Spleen (tissue), 7 donors: ENCODE measurements at regions not wholly inside any gene's neighbourhood (a gene's known extent, or its start where the extent isn't known, plus 50 kb on each side); places are given as distances from the start of the nearest gene placed in this dataset.

Experiments
- CTCF ChIP-seq, 11 experiments: fragments of 200-600 bp in 7 of 11; fragments of 450-650 bp in 4 of 11; sonication (generic) in 4 of 11; IDR thresholded peaks in 8 of 11; conservative IDR thresholded peaks in 3 of 11; 1 replicate in 7 of 11; 2 replicates in 4 of 11; pipeline versions ENCODE4 v1.4.0 to v1.8.0; 2016 to 2021; ENCODE audit warnings: antibody characterized with exemption in 11 of 11, inconsistent platforms in 4 of 11, mild to moderate bottlenecking in 1 of 11
- POLR2A ChIP-seq, 3 donors: fragments of 450-650 bp; IDR thresholded peaks; one replicate each; pipeline ENCODE4 v1.5.1; 2017; ENCODE audit warnings: antibody characterized with exemption in 3 of 3, mild to moderate bottlenecking in 1 of 3
- POLR2AphosphoS5 ChIP-seq, 3 donors: sonication (generic); formaldehyde crosslinking; IDR thresholded peaks; one replicate each; pipeline ENCODE4 v1.5.1; 2017; ENCODE audit warnings: antibody characterized with exemption in 3 of 3
- donor health status: DM: no; HTN: no; CAD: no; lungs with moderate emphysema.
- donor health status: DM: no; HTN: no; CAD: no.
- donor health status: DM: no; HTN: no; CAD: no.

GRCh38 chr2:122831649-122832048, 1076.2 kb downstream of the TSN start:
- TF ChIP-seq CTCF (IDR thresholded peaks at IDR 0.05 in 8 of 11, conservative IDR thresholded peaks at IDR 0.05 in 3 of 11) (no peak), POLR2AphosphoS5 (IDR thresholded peaks at IDR 0.05) (no peak), POLR2A (IDR thresholded peaks at IDR 0.05) (no peak)
